CD4-positive, alpha-beta T cell treated with Interleukin-21 for 1 hour (primary cell): ENCODE measurements at regions not wholly inside any gene's neighbourhood (a gene's known extent, or its start where the extent isn't known, plus 50 kb on each side); places are given as distances from the start of the nearest gene placed in this dataset.

Experiments used
- DNase-seq: peaks from one replicate; pipeline ENCODE4 v3.0.0-alpha.2; 2020

DNA sequence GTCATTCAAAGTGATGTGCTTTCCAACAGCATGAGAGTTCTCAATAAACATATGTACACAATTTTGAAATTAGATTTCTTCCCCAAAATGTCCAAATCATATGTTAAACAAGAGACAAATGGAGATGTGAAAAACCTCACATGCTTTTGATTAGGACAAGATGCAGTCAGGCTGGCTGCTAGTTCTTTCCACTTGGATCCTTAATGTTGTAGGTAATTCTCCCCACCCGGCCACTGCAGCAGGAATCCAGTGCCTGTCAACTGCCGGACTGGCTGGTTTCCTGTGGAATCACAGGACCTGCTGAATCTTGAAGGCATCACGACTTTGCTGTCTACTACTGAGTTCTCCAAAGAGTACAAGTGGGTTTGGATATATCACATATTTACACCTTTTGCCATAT lies 138.6 kb upstream of the AKR1E2 start:
- no peak for DNase-seq

DNA sequence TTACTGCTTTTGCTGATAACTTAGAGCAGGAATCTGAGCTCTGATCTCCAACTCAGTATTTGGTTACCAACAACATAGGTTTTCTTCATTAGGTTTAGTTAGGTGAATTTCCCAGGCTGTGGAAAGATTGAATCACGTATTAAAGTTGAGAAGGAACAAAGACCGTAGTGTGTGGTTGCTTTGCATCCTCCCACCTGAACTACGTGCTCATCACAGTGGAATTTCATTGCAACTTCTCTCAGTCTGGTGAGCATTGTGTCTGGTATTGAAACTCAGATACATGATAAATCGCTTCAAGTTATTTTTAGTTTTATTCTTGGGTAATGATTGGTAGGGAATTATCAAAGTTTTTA lies 139.4 kb upstream of the AKR1E2 start:
- DNase-seq = no peak

DNA sequence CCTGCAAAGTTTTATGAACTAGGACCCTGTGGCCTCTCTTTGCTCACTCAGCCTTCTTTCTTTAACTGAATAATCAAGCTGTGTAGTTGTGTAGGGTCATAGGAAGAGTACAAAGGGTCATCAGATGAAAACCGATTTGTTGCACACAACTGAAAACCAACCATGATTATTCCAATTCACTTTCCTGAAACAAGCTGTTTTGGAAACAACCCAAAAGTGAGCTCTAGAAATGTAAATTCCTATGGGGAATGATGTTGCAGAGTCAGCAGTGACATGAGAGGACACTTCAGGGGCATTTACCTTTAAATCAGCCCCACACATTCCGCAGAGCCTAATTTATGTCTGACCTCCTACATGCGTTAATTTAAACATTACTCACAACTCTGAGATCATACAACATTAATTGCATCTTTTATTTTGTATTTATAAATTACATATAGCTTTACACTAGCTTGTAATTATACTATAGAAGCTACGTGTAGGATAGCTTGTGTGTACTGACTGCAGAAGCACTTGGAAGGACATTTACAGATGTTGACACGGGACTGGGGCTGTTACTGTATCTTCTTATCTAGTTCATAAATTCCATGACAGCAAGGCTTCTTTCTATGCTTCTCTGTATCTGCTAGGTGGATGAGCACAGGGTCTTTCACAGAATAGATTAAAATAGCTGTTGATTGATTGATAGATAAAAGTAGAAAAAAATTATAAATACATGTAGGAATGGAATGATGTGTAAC lies 139.9 kb upstream of the AKR1E2 start:
- no peak for DNase-seq

DNA sequence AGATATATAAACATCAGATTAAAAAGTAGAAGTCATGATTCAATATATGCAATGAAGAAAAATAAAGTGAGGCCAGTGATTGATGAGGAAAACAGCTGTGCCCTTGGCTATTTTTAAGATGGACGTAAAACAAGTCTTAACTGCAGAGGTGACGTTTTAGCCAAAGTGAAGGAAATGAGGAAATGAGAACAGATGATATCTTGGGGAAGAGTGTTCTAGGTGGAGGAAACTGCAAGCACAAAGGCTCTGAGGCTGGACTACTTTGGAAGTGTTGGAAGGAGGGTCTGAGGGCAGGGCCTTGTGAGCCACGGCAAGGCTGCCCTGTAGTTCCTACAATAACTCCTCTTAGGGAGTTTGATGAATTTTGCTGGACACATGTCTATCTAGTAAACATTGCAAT lies 140.5 kb upstream of the AKR1E2 start:
- DNase-seq = no peak

DNA sequence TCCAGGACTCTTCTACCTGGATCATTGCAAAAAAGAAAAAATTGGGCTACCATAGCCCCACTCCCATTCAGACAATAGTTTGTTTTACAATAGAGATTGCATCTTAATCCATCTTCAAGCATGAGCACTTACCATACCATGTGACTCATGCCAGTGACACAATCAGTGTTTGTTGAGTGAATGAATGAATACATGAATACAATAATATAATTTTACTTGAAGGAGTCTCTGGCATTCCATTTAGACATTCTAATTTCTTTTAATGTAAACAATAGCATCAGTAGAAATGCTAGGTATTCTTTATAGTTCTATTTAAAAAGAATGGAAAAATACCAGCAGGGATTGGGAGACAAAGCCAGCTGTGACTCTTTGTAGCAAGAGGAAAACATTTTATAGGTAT lies 141.6 kb upstream of the AKR1E2 start:
- no peak for DNase-seq

DNA sequence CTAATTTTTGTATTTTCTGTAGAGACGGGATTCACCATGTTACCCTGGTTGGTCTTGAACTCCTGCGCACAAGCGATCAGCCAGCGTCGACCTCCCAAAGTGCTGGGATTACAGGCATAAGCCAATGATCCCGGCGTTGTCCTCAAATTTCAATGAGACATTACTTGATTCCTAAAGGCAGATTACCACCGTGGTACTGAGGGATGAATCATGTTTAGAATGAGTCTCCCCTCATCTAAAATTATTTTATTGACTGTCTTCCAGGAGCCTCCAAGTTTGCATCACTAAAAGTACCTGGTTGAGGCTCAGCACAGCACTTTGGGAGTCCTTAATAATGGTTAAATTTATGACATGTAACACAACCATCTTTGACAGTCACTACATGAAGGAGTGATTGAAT lies 142.2 kb upstream of the AKR1E2 start:
- DNase-seq = no peak

DNA sequence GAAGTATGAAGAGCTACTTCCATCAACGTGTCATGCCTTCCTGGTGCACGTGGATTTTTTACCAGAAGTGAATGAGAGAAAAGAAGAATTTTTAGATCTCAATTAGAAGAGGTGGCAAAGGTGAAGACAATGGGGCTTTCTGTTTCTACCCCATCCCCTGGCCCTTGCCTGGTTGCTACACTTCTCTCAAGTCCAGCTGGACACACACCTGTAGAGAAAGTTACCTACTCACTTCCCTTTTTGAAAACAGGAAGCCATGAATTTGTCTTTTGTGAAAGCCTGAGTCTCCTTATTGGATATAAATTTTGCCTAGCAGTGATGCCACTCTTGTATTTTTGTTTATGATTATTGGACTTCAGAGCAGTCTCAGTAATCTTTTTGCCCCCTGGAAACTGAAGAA lies 142.9 kb upstream of the AKR1E2 start:
- DNase-seq = no peak

DNA sequence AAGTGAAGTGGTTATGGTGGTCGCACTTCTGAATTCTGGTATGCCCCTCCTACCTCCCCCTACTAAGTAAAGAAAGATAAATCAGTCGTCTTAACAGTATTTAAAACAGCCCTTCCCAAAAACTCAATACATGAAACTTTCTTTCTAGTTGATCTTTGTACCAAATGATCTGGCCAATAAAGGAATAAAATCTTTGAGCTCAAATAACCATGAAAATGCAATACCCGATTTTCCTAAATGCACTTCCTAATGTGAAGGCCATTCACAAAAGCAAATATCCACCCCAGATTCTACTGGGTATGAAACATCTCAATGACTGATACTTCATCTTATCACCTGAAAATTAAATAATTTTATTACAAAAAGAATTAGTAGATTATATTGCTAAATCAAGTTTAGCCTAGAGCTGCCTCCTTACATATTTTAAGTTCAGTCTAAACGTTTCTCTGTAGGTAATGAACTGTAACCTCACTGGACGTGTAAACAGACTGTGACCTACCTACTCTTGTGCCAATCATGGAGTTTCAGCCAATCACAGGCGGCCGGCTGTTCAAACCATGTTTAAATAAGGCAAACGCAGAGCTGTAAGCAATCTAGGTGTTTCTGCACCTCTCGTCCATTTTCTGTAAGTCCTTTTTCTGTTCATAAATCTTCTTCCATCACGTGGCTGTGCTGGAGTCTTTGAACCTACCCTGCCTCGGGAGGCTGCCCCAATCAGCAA lies 146.9 kb upstream of the AKR1E2 start:
- no peak for DNase-seq

DNA sequence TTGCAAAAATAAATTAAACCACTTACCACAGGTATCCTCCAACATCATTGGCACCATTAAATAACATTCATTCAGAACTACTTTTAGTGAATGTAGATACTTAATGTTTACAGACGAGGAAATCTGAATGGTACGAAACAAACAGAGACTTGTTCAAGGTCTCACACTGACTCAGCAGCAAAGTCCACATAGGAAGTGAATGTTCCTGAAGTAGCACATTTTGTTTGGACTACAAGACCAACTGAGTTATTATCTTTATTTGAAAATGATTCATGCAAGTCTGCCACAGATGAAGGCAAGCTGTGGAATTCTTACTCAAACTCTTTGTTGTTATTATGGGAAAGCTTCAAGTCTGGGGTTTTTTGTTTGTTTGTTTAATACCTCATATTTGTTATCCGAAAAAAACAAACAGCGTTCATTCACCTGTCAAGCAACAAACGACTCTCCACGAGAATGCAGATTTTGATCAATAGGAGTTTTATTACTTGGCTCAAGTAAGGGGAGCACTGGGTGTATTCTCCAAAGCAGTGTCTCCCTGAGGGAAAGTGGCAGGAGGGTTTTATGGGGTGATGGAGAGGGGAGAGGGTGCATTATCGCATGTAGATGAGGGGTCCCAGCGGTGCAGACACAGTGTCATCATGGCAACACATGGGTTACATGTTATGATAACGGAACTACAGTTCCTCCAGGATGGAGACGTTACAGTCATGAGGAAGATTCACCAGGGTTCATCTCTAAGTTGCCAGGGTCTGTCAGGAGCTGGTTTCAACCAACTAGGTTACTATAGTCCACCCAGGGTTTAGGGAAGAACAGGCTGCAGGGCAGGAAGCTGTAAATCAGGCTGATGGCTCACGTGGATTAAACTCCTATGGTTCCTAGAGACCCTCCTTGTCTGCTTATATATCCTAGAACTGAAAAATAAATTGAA lies 147.7 kb upstream of the AKR1E2 start:
- no peak for DNase-seq

DNA sequence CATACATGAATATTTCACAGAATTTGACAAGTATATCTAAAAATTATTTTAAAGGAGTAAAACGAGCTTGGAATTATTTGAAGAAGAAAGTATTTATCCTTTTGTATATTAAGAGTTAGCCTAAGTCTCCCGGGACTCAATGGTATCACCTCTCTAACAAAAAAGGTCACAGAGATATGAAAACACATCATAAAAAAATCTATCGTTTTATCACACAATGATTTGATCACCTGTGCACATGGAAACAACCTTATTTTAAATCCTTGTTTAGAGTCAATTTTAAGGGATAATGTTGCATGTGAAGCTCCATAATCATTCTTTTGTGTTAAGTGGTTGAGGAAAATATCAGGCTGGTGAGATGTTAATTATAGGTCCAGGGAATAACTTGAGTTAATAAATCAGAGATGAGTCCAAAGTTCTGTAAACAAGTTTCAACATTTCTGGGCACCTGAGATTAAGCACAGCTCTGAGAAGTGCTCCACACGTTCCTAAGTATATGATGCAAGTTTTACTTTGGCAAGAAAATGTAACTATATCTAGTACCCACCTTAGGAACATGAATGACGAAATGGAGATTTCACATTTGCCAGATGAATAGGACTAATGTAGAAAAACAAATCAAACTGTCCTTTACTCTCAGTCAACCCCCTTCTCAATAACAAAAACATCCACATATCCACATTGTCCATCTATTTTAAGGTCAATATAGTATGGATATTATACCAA lies 148.5 kb upstream of the AKR1E2 start:
- DNase-seq = no peak

DNA sequence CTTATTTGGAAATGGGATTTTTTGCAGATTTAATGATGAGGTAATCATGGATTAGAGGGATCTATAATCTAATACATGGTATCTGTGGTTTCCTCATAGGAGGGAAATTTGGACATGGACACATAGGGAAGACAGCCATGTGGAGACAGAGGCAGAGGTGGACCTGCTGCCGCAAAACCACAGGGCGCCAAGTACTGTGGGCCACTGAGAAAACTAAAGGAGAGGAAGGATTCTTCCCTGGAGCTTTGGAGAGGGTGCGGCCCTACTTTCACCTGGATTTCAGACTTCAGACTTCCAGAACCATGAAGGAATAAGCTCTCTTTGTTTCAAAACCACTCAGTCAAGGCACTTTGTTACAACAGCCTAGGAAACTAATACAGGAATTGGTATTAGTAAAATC lies 149.4 kb upstream of the AKR1E2 start:
- no peak for DNase-seq

DNA sequence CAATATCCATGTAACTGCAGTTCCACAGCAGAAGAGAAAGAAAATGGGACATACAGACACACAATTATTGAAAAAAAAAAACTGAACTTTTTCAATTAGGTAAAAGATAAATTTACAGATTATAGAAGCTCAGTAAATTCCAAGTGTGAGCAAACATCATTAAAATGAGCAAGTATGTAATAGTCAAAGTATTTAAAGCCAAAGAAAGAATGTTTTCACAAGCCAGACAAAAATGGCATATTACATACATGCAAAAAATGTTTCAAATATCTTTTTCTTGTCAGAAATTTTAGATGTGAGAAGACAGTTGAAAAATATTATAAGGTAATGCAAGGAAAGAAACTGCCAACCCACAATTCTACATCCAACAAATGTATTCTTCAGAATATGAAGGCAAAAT lies 150.2 kb upstream of the AKR1E2 start:
- no peak for DNase-seq

DNA sequence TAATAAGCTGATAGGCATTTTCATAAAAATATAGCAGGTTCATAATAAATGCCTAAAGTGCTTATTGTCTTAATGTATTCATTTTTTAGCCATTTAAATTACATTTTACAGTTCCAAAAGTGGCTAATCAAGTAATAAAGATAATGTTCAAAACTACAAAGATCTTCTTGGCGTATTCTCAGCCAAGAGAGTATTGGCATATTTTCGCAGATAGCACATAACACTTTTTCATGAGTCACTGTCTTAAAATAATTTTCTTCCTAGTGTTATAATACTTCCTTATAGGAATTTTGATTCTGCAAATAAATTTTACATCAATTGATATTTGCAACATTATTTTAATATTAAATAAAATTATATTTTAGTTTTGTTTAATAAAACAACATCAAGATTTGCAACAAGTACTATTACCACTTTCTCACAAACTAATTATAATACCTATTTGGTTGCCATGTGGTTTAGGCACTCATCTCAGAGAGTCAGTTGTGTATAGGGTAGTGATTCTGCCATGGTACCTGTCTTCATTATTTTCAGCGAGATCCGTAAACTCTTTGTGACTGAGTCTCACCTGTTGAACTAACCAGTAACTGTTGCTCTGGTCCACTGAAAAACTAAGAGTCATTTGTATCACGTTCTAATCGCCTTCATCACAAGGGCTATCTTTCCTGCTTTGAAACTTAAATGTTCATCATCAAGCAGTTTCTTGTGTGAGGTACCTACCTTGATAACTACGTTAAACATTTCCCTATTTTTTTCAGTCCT lies 152.5 kb upstream of the AKR1E2 start:
- DNase-seq = no peak

DNA sequence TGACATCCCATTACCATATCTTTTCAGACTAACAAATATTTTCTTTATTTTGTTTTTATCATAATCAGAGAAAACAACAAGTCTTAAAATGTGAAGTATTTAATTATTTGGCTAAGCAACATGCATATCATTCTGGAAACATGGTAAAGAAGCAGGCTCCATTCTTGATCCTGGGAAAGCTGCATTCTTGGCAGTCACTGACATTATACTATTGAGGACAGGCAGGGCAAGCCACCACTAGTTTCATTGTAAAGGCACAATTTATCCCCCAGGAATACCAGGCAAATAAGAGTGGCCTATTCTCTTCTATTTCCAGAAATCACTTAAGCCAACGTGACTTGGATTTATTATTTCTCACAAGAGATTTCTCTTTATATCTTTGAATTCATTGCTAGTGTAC lies 153.8 kb upstream of the AKR1E2 start:
- no peak for DNase-seq

DNA sequence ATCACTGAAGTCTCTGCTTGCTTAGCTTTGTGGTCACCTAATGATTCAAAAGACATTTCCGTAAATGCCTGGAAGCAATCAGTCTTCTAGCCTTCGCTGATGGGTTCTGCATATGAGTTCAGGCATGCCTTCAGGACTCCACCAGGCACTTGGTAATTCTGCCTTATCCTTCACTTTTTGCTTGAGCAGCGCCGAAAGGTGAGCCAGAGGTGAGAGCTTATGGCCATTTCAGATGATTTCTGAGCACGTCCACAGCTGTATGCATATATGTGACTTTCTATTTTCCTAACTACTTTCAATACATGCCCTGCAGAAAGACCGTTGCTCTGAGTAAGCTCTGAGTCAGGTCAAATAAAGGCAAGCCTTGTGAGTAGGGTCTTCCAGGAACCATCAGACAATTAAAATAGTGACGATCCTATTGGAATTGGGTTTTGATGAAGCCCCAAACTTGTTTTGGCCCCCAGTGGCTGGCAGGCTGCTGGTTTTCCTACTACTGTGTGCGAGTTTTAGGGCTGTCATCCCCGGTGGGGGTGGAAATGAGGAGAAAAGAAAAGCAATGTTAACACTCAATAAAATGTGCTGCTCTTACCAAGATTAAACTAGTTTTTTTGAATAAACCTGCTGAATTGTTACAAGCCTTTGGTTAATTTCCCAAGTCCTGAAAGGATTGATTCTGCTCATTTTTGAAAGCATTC lies 154.4 kb upstream of the AKR1E2 start:
- DNase-seq = no peak

DNA sequence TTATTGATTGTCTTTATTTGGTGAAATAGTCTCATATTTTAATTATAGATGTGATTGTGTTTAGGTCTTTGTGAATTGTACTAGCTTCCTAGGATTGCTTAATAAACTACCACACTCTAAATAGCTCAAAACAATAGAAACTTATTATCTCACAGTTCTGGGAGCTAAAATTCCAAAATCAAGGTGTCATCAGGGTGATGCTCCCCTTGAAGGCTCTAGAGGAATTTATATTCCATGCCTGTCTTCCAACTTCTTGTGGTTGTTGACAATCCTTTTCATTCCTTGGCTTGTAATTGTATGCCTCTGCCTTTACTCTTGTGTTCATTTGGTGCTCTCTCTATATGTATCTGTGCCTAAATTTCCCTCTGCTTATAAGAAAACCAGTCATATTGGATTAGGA lies 155.3 kb upstream of the AKR1E2 start:
- DNase-seq = no peak

DNA sequence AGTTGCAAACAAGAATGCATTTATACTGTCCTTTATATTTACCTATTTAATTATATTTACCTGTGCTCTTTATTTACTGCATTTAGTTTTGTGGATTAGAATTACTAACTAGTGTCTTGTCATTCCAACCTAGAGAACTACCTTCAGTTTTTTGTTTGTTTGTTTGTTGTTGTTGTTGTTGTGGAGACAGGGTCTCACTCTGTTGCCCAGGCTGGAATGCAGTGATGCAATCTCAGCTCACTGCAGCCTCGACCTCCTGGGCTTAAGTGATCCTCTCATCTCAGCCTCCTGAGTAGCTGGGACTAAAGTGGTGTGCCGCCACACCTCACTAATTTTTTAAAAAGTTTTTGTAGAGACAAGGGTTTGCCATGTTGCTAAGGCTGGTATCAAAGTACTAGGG lies 156.4 kb upstream of the AKR1E2 start:
- DNase-seq = no peak

DNA sequence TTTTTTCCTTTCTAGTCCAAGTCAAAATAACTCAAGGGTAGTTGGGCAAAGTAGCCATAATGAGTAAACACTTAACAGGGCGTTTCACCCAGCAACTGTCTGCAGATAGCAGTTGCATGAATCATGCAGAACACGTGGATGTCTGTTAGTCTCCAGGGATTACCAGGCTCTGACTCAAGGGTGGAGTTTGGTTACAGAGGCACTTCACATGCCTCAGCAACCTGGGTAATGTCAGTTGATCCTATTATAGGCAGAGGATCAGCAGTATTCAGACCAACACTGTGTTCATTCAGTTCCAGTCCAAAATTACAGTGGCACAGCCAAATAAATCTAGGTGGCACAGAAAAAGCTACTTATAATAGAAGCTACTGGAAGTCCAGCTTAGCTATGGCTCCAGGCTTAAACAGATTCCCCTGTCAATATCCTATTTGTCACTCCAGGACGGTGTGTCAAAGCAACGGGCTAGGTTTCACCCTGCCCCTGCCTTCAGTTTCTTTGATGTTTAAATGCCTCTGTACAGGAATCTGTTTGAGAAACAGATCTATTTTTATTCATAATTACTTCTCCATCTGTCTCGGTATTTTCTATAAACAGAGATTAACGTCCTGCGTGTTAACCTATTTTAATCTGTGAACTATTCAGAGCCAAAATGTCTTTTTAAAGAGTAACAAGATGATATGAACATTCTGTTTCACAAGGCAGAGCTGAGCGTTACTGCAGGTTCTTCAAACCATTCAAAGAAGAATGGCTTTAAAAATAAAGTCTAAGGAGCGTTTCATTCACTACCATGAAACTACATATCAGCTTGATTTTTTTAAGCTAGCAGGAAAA lies 162.6 kb upstream of the AKR1E2 start:
- DNase-seq = no peak

DNA sequence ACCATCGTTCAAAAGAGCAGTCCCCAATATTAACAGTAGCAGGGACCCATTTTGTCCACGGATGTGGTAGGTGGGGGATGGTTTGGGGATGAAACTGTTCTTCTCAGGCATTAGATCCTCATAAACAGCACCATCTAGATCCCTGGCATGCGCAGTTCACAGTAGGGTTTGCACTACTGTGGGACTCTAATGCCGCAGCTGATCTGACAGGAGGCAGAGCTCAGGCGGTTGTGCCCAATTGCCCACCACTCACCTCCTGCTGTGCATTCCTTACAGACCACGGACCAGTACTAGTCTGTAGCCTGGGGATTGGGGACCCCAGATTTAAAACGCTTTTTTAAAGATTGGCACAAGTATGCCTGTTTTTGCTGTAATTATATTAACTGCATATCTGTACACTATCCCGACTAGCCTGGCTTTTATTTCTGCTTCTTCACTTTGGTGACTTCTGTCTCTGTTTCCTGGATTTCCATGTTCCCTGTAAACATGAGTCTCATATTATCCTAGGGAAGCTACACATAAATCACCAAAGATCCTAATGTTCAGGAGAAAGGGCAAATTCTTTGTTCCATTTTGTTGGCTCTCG lies 163.3 kb upstream of the AKR1E2 start:
- no peak for DNase-seq

DNA sequence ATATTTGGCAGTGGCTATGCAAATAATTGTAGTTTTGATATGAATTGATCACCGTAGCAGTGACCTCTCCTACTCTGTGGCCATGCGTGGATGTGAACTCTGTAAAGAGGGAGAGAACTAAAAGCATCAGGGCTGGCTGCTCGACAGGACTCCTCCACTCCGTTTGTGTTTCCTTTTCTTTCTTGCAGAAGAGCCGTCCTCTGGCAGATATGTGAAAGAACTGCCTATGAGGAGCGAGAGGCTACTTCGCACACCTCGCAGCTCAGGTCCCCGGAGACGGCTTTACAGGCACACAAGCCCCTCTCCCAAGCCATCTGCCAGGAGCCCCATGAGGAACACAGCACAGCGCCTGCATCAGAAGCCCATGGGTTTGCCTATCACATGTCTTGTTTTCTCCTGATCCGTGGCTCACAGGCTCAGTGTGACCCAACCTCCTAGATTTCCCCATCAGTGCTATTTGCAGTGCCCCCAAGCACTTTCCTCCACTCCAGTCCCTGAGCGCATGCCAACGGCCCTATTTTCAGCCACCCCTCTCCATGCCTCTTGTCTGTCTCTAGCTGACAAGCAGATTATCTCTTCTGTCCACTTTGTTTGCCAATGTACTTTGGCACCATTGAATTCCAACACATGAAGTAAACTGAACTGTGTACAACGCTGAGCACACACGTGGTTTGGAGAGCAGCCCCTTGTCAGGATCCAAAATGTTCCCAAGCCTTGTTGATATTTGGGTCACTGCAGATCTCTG lies 164.3 kb upstream of the AKR1E2 start:
- no peak for DNase-seq
